ENCODE measurements at regions not wholly inside any gene's neighbourhood (a gene's known extent, or its start where the extent isn't known, plus 50 kb on each side); places are given as distances from the start of the nearest gene placed in this dataset.

DNA sequence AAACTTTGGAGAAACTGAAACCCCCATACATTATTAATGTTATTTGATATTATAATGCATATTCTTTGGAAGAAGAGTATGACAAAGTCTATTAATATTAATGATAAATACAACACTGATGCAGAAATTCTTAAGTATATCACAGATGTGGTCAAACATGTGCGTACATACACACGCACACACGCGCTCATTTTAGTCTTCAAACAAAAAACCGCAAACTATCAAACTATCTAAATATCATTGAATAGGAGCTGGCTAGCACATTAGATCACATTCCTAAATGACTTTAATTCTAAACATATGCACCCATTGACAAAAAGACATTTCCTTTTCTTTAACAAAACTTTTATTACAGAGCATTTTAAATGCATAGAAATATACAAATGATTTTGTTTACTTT, 872.7 kb downstream of the SLC16A7 start:
- TF ChIP-seq, protein P1, sequence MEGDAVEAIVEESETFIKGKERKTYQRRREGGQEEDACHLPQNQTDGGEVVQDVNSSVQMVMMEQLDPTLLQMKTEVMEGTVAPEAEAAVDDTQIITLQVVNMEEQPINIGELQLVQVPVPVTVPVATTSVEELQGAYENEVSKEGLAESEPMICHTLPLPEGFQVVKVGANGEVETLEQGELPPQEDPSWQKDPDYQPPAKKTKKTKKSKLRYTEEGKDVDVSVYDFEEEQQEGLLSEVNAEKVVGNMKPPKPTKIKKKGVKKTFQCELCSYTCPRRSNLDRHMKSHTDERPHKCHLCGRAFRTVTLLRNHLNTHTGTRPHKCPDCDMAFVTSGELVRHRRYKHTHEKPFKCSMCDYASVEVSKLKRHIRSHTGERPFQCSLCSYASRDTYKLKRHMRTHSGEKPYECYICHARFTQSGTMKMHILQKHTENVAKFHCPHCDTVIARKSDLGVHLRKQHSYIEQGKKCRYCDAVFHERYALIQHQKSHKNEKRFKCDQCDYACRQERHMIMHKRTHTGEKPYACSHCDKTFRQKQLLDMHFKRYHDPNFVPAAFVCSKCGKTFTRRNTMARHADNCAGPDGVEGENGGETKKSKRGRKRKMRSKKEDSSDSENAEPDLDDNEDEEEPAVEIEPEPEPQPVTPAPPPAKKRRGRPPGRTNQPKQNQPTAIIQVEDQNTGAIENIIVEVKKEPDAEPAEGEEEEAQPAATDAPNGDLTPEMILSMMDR (IDR thresholded peaks at IDR 0.05), result no peak
- no peak for TF ChIP-seq ZFX (IDR thresholded peaks at IDR 0.05; ENCODE audit: borderline replicate concordance)

Data from 22Rv1 (cell line).